Osteoblast (primary cell): ENCODE measurements at regions not wholly inside any gene's neighbourhood (a gene's known extent, or its start where the extent isn't known, plus 50 kb on each side); places are given as distances from the start of the nearest gene placed in this dataset.

Source experiments
- DNase-seq: peaks from one replicate; pipeline ENCODE4 v3.0.0; 2011; ENCODE audit warnings: low spot score, mixed read lengths; ENCODE audit not compliant: insufficient read length; ENCODE audit errors: missing footprints
- H2AFZ ChIP-seq: 2 replicates; pipeline ENCODE4 v1.6.0; 2011; ENCODE audit warnings: mild to moderate bottlenecking, low read length
- H3K27ac ChIP-seq: 2 replicates; pipeline ENCODE4 v1.5.1; 2011; ENCODE audit warnings: mild to moderate bottlenecking, low read depth, low read length, moderate library complexity
- H3K27me3 ChIP-seq: 2 replicates; pipeline ENCODE4 v1.6.0; 2012; ENCODE audit warnings: mild to moderate bottlenecking, control low read depth, inconsistent platforms, low read length, moderate library complexity; ENCODE audit not compliant: insufficient read depth
- H3K36me3 ChIP-seq: 2 replicates; pipeline ENCODE4 v1.5.1; 2011; ENCODE audit warnings: mild to moderate bottlenecking, low read length, control low read depth, moderate library complexity; ENCODE audit not compliant: insufficient read depth
- H3K4me1 ChIP-seq: 2 replicates; pipeline ENCODE4 v1.5.1; 2011; ENCODE audit warnings: mild to moderate bottlenecking, low read length, control low read depth, moderate library complexity; ENCODE audit not compliant: insufficient read depth
- H3K4me2 ChIP-seq: 2 replicates; pipeline ENCODE4 v1.6.0; 2011; ENCODE audit warnings: mild to moderate bottlenecking, low read length; ENCODE audit not compliant: insufficient read depth
- H3K4me3 ChIP-seq: fragments of 200-600 bp; sonication (generic); 3 replicates; pipeline ENCODE4 v1.5.1; 2012; ENCODE audit warnings: mild to moderate bottlenecking, low read length, inconsistent platforms; ENCODE audit not compliant: insufficient read depth
- H3K79me2 ChIP-seq: 2 replicates; pipeline ENCODE4 v1.6.0; 2012; ENCODE audit warnings: mild to moderate bottlenecking, low read length, control low read depth, inconsistent platforms; ENCODE audit not compliant: insufficient read depth
- H3K9me3 ChIP-seq: 2 replicates; pipeline ENCODE4 v1.5.1; 2011; ENCODE audit warnings: low read depth, low read length, control low read depth
- H4K20me1 ChIP-seq: 2 replicates; pipeline ENCODE4 v1.6.0; 2012; ENCODE audit warnings: mild to moderate bottlenecking, low read length, control low read depth; ENCODE audit not compliant: insufficient read depth
- CTCF ChIP-seq: IDR thresholded peaks from 2 replicates; pipeline ENCODE4 v1.5.1; 2011; ENCODE audit warnings: mild to moderate bottlenecking, low read depth, low read length, moderate library complexity; ENCODE audit errors: extremely low read depth

GRCh38 chr6:163721922-163722692 is 307.6 kb downstream of the QKI start:
- Histone ChIP-seq H3K79me2 (no peaks in the 10 kb centered on the region), H2AFZ (no peak overlapping the region), H4K20me1 (no peaks in the 10 kb centered on the region), H3K9me3 (no peaks in the 10 kb centered on the region), H3K4me2 (no peak overlapping the region), H3K36me3 (no peaks in the 10 kb centered on the region), H3K4me1 (no peaks in the 10 kb centered on the region), H3K27me3 (no peaks in the 10 kb centered on the region), H3K27ac (no peak overlapping the region), H3K4me3 (no peak overlapping the region)
- no peak for TF ChIP-seq CTCF
- DNase-seq: no peak

- H3K36me3 ChIP-seq: no peaks in the 10 kb centered on the region
- no peak overlapping the region for H3K4me2 ChIP-seq
- H3K27ac ChIP-seq: no peak overlapping the region
- no peak overlapping the region for H3K4me3 ChIP-seq
- H3K79me2 ChIP-seq: no peaks in the 10 kb centered on the region
- H4K20me1 ChIP-seq: no peaks in the 10 kb centered on the region
- H3K27me3 ChIP-seq: no peaks in the 10 kb centered on the region
- no peak for DNase-seq
- H3K9me3 ChIP-seq: no peaks in the 10 kb centered on the region
- no peak for TF ChIP-seq CTCF
- no peaks in the 10 kb centered on the region for H3K4me1 ChIP-seq
- H2AFZ ChIP-seq: no peak overlapping the region
These were observed 306.9 kb downstream of the QKI start for GRCh38 chr6:163721435-163721834.

GRCh38 chr6:163720460-163721235 is 306.1 kb downstream of the QKI start:
- no peaks in the 10 kb centered on the region for H4K20me1 ChIP-seq
- H3K36me3 ChIP-seq: no peaks in the 10 kb centered on the region
- no peaks in the 10 kb centered on the region for H3K4me1 ChIP-seq
- H3K4me3 ChIP-seq: no peak overlapping the region
- TF ChIP-seq CTCF: no peak
- no peaks in the 10 kb centered on the region for H3K9me3 ChIP-seq
- no peak overlapping the region for H3K27ac ChIP-seq
- no peak for DNase-seq
- no peak overlapping the region for H3K4me2 ChIP-seq
- no peaks in the 10 kb centered on the region for H3K27me3 ChIP-seq
- H3K79me2 ChIP-seq: no peaks in the 10 kb centered on the region
- no peak overlapping the region for H2AFZ ChIP-seq

- Histone ChIP-seq H3K4me1 (no peaks in the 10 kb centered on the region), H3K27me3 (no peaks in the 10 kb centered on the region), H3K36me3 (no peaks in the 10 kb centered on the region), H3K79me2 (no peaks in the 10 kb centered on the region), H3K27ac (no peak overlapping the region), H3K9me3 (no peaks in the 10 kb centered on the region), H4K20me1 (no peaks in the 10 kb centered on the region), H3K4me2 (no peak overlapping the region), H2AFZ (no peak overlapping the region), H3K4me3 (no peak overlapping the region)
- no peak for DNase-seq
- TF ChIP-seq CTCF: no peak
These were observed 305.5 kb downstream of the QKI start for GRCh38 chr6:163720005-163720404.
